GM13977 (cell line): ENCODE measurements at regions not wholly inside any gene's neighbourhood (a gene's known extent, or its start where the extent isn't known, plus 50 kb on each side); places are given as distances from the start of the nearest gene placed in this dataset.
"Not testable (repeated sequence)": the region's sequence is repeated elsewhere in the genome, so short reads cannot be mapped to it uniquely, and the experiment has no call there.

Source experiments
- DNase-seq: peaks from one replicate; pipeline ENCODE4 v3.0.0; 2012; ENCODE audit warnings: low spot score
- CTCF ChIP-seq: IDR thresholded peaks from 2 replicates; pipeline ENCODE4 v1.5.1; 2012; ENCODE audit warnings: mild to moderate bottlenecking, control low read depth; ENCODE audit not compliant: insufficient read depth; ENCODE audit errors: extremely low read depth, missing control alignments
- in situ Hi-C: fragments of 300-500 bp; cut with MboI; formaldehyde crosslinking; loops from one replicate; pipeline ENCODE4 v1.12.0; 2022; ENCODE audit warnings: low sequenced_read_pairs, low pct_unique_long_range_greater_than_20kb, mixed read lengths, inconsistent platforms; ENCODE audit not compliant: unreplicated experiment

- in situ Hi-C loops: no loop called here
- TF ChIP-seq CTCF: no peak
- no peak for DNase-seq
Measured at GRCh38 chr3:102714567-102714966, 279.8 kb downstream of the ZPLD1 start.

GRCh38 chr3:102715030-102715697, 280.3 kb downstream of the ZPLD1 start:
- peak; percentile 47 for DNase-seq
- no peak for TF ChIP-seq CTCF
- in situ Hi-C loops: no loop called here

- no peak for TF ChIP-seq CTCF
- in situ Hi-C loops: no loop called here
- no peak for DNase-seq
Measured at GRCh38 chr3:102718651-102719050, 283.8 kb downstream of the ZPLD1 start.

GRCh38 chr3:102722317-102722716, 287.5 kb downstream of the ZPLD1 start:
- no peak for DNase-seq
- TF ChIP-seq CTCF: no peak
- in situ Hi-C loops: no loop called here

GRCh38 chr3:102727340-102727739, 292.5 kb downstream of the ZPLD1 start:
- in situ Hi-C loops: no loop called here
- DNase-seq: no peak
- no peak for TF ChIP-seq CTCF

- DNase-seq, in situ Hi-C loops: not testable (repeated sequence)
Measured at GRCh38 chr3:102732581-102732980, 297.8 kb downstream of the ZPLD1 start.

GRCh38 chr3:102733791-102734563, 299.2 kb downstream of the ZPLD1 start:
- in situ Hi-C loops: no loop called here
- DNase-seq: no peak
- TF ChIP-seq CTCF: no peak
